ENCODE measurements at regions not wholly inside any gene's neighbourhood (a gene's known extent, or its start where the extent isn't known, plus 50 kb on each side); places are given as distances from the start of the nearest gene placed in this dataset.

- Histone ChIP-seq H3K27ac (no peak overlapping the region), H3K27me3 (replicated peaks) (no peaks in the 10 kb centered on the region), H3K4me3 (ENCODE audit: low read depth, low read length) (no peak overlapping the region), H3K36me3 (replicated peaks) (no peaks in the 10 kb centered on the region)
- in situ Hi-C loops (cut with HindIII; ENCODE audit: low pct_ligation_motif_present, low sequenced_read_pairs): no loop called here
- TF ChIP-seq CTCF (IDR thresholded peaks at IDR 0.05; ENCODE audit: low read depth, low read length, missing control alignments): no peak
- no peak for DNase-seq
Measured at GRCh38 chr2:42926434-42927333, 134.3 kb upstream of the HAAO start.

- Histone ChIP-seq H3K4me3 (ENCODE audit: low read depth, low read length) (no peak overlapping the region), H3K36me3 (replicated peaks) (no peaks in the 10 kb centered on the region), H3K27me3 (replicated peaks) (no peaks in the 10 kb centered on the region), H3K27ac (peak overlapping the region; percentile 100)
- no peak for DNase-seq
- TF ChIP-seq CTCF (IDR thresholded peaks at IDR 0.05; ENCODE audit: low read depth, low read length, missing control alignments): no peak
- in situ Hi-C loops (cut with HindIII; ENCODE audit: low pct_ligation_motif_present, low sequenced_read_pairs): no loop called here
Measured at GRCh38 chr2:42925742-42926433, 133.5 kb upstream of the HAAO start.

- no peak for DNase-seq
- H3K27me3 ChIP-seq (replicated peaks): no peaks in the 10 kb centered on the region
- no peaks in the 10 kb centered on the region for H3K36me3 ChIP-seq (replicated peaks)
- H3K27ac ChIP-seq: peak overlapping the region; percentile 100
- in situ Hi-C loops (cut with HindIII; ENCODE audit: low pct_ligation_motif_present, low sequenced_read_pairs): no loop called here
- TF ChIP-seq CTCF (IDR thresholded peaks at IDR 0.05; ENCODE audit: low read depth, low read length, missing control alignments): no peak
- H3K4me3 ChIP-seq (ENCODE audit: low read depth, low read length): no peak overlapping the region
Measured at GRCh38 chr2:42924418-42924886, 132.1 kb upstream of the HAAO start.

- Histone ChIP-seq H3K4me3 (ENCODE audit: low read depth, low read length) (no peak overlapping the region), H3K36me3 (replicated peaks) (no peaks in the 10 kb centered on the region), H3K27ac (peak overlapping the region; percentile 100), H3K27me3 (replicated peaks) (no peaks in the 10 kb centered on the region)
- DNase-seq: no peak
- TF ChIP-seq CTCF (IDR thresholded peaks at IDR 0.05; ENCODE audit: low read depth, low read length, missing control alignments): peak; percentile 21
- in situ Hi-C loops (cut with HindIII; ENCODE audit: low pct_ligation_motif_present, low sequenced_read_pairs): no loop called here
Measured at GRCh38 chr2:42923580-42924417, 131.4 kb upstream of the HAAO start.

- Histone ChIP-seq H3K4me3 (ENCODE audit: low read depth, low read length) (no peak overlapping the region), H3K27me3 (replicated peaks) (no peaks in the 10 kb centered on the region), H3K36me3 (replicated peaks) (no peaks in the 10 kb centered on the region), H3K27ac (peak overlapping the region; percentile 100)
- TF ChIP-seq CTCF (IDR thresholded peaks at IDR 0.05; ENCODE audit: low read depth, low read length, missing control alignments): no peak
- peak; percentile 63 for DNase-seq
- in situ Hi-C loops (cut with HindIII; ENCODE audit: low pct_ligation_motif_present, low sequenced_read_pairs): no loop called here
Measured at GRCh38 chr2:42922790-42923579, 130.6 kb upstream of the HAAO start.
